Tibial nerve (tissue), 4 donors: ENCODE measurements at regions not wholly inside any gene's neighbourhood (a gene's known extent, or its start where the extent isn't known, plus 50 kb on each side); places are given as distances from the start of the nearest gene placed in this dataset.

Source experiments
- CTCF ChIP-seq, 5 experiments: fragments of 200-600 bp in 3 of 5; fragments of 450-650 bp in 2 of 5; sonication (generic) in 3 of 5; IDR thresholded peaks; one replicate each; pipeline ENCODE4 v1.5.1; 2016 to 2019; ENCODE audit warnings: antibody characterized with exemption in 5 of 5, mild to moderate bottlenecking in 3 of 5, moderate library complexity in 2 of 5
- EP300 ChIP-seq, 2 donors: sonication (generic); formaldehyde crosslinking; IDR thresholded peaks; one replicate each; pipeline ENCODE4 v1.6.1; 2017; ENCODE audit warnings: antibody characterized with exemption in 2 of 2, mild to moderate bottlenecking in 1 of 2
- POLR2A ChIP-seq, 2 donors: fragments of 450-650 bp; IDR thresholded peaks; one replicate each; pipeline ENCODE4 v1.6.1; 2017; ENCODE audit warnings: antibody characterized with exemption in 2 of 2, mild to moderate bottlenecking in 2 of 2, moderate library complexity in 2 of 2

- TF ChIP-seq CTCF (IDR thresholded peaks at IDR 0.05) = no peak
- TF ChIP-seq EP300 (IDR thresholded peaks at IDR 0.05) = no peak
- TF ChIP-seq POLR2A (IDR thresholded peaks at IDR 0.05) = no peak
Measured at GRCh38 chr6:50963952-50964351, 145.3 kb downstream of the TFAP2B start.
